HG02798 (cell line): ENCODE measurements at regions not wholly inside any gene's neighbourhood (a gene's known extent, or its start where the extent isn't known, plus 50 kb on each side); places are given as distances from the start of the nearest gene placed in this dataset.

Experiments used
- ATAC-seq: cut with Tn5 transposase; IDR thresholded peaks from one replicate; pipeline ENCODE4 v1.9.1; 2021; ENCODE audit warnings: mild to moderate bottlenecking; ENCODE audit not compliant: unreplicated experiment, poor library complexity

DNA sequence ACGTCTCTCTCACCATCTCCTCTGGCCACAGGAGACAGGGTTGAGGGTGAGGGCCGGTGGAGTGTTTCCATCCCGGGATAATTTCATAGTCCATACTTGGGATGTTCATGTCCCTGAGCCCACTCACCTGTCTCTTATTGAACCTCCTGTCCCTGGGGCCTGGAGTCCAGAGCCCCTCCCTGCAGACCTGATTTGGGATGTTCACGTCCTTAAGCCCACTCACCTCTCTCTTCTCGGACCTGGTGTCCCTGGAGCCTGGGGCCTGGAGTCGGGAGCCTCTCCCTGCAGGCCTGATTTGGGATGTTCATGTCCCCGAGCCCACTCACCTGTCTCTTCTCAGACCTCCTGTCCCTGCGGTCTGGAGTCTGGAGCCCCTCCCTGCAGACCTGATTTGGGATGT, 868.2 kb downstream of the BRD1 start:
- no peak for ATAC-seq

DNA sequence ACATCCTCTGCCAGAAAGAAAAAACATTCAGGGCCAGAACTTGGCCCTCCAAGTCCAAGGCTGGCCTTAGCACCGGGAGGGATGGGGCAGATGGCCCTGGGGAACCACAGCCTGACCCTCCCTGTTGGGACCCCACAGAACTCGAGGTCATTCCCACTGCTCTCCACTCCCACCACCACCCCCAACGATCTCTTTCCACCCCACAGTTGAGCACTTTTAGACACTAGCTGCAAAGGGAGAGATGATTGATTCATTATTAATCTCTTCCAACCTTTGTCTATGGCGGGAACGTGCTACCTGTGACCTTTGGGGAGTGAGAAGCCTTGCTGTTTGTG, 869.7 kb downstream of the BRD1 start:
- ATAC-seq = no peak

DNA sequence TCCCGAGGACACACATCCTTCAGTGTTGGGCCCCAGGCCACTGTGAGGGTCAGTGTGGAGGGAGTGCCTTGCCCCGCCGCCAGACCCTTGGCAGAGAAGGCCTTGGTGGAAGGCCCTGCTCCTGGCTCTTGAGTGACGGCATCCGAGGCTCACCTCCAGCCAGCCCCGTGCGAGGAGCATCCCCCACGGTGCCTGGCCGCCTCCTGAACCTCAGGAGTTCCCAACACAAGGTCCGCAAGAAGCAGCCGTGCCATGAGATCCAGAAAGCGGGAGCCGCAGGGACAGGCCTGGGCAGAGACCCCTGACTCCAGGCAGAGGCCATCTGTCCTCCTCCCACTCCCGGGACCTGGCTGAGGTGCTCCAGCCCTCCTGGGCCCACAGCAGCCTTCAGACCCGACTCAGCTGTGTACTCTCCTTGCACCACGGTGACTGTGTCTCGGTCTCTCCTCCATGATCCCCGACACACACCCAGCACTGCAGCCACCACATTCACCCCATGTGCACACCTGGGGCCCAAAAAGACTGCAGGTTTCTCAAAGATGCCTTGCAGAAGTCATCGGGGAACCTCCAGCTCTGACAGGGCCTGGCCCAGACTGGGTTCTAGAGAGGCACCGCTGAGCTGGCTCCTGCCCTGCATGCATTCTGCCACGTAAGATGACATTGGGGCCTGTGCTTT, 870.2 kb downstream of the BRD1 start:
- no peak for ATAC-seq

DNA sequence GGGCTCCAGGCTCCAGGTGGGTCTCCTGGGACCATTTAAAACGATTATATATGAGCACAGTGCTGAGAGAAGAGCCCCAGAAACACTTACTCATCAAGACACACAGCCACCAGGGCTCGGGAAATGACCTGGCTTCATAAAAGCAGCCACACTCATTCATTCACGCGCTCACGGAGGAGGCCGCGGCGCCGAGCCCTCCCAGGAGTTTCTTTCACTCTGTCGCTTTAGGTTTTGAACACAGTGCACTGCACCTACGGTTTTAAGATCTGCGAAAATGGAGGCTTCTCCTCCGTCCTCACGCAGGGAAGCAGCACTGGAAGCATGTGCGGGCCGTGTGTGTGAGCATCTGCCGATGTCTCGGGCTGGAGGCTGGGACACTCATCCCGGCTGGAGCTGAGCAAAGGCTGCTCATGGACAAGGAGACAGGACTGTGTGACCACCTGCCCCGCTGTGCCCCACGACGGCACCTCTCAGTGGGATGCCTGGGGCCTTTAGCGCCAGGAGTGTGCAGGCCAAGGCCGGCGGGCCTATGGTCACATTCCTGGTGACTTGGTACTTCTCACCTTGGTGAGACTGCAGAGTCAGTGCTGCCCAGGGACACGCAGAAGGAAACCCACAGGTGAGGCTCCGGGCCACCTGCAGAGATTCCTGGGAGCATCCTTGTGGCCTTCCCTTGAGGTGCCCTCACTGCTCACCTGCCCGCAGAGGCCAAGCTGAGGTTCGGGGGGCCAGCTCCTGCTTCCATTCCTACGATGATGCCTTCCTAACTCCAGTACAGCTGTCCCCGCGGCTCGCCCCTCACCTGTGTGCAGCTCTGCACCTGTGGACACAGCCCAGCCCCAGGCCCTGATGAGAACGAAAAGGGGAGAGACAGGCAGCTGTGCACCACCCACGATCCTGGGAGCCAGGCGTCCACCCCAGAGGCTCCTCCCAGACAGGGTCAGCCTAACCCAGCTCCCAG, 872.0 kb downstream of the BRD1 start:
- no peak for ATAC-seq

DNA sequence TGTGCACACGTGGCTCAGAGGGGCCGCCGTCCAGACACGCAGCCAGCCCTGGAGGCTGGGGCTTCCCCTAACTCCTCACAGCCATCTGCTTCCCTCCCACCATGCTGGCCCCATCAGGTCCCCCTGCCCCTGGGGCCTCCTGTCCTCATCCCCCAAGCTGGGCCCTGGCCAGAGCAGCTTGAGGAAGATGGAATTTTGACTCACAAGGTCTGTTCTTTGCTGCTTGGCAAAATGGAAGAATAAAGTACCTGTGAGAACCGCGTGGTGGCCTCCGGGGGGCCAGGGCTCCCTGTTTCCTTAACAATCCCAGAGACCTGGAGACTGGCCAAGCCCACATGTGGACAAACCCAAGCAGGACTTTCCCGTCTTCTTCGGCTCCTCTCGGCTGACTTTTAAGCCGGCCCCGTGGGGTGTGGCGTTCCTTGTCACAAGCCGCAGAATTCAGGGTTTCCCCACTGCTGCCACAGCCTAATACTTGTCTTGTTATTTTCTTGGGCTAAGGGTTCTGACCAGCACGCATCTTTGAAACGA, 872.8 kb downstream of the BRD1 start:
- no peak for ATAC-seq

DNA sequence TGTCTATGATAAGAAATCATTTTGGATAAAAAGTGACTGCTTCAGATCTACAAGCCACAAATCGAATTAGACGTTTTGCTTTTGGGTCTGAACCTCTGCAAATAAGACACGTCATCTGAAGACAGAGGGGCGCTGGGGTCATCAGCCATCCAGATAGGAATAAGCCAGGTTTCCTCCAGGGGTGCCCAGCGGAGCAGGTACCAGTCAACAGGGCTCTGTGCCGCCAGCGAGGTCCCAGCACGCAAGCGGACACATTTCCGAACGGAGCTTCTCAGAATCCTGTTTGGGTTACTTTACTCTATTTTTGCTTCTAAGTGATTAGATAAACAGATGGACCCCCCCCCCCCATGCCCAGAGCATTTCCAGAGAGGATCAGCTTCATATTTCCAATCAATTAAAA, 873.8 kb downstream of the BRD1 start:
- ATAC-seq = no peak

DNA sequence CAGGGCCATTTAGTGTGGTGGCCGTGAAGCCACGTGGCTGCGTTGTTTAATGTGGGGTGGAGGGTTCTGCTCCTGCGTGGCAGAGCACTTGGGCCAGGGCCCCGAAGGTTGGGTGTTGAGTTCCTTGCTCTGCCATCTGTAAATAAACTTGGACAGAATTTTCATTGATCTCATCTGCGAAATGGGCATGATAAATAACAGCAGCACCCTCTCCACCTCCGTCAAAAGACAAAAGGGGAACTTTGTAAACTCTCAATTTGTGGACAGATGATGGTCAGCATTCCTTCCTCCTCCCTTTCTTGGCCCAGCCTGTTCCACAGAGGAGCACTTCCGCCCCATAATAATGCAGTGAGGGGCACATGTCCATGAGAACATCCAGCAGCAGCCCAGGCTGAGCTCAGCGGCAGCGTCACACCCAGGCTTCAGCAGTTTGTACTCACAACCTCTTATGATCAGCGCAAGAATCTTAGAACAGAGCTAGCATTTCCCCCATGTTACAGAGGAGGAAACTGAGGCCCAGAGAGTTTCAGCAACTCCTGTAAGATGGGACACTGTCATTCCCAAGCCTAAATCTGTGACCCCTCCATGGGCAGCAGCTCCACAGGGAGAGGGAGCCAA, 874.5 kb downstream of the BRD1 start:
- ATAC-seq = no peak

DNA sequence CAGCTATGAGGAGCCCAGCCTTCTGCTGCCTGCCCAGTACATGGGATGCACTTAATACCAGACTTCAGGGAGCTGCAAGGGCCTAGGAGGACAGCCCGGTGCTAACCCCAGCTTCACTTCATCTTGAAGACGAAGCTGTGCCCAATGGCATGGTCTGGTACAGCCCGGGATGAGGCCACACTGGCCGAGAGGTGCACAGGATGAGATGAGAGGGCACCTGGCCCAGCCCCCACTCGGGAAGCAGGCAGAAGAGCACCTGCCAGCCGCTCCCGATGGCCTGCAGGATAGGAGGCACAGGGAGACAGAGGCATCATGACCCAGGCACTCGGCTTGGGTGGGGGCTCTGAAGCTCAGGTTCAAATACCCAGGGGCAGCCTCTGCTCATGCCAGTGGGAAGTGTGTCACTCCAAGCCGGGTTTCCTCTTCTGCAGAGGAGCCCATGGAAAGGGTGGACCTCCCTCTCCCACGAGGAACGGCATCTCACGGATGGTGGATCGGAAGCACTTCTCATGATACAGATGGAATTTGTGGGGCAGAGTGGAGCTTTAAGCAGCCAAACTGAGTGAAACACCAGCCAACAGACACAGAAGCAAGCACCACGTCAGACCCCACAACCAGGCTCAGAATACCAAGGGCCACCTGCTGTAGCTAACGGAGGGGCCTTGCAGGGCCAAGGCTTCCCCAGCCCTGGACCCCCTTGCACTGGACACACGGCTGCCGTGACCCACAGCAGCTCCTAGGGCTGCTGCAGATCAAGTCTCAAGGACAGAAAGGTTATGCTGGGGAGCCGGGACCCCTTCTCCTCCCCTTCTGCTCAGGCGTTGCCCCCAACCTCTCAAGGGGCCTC, 875.2 kb downstream of the BRD1 start:
- no peak for ATAC-seq

DNA sequence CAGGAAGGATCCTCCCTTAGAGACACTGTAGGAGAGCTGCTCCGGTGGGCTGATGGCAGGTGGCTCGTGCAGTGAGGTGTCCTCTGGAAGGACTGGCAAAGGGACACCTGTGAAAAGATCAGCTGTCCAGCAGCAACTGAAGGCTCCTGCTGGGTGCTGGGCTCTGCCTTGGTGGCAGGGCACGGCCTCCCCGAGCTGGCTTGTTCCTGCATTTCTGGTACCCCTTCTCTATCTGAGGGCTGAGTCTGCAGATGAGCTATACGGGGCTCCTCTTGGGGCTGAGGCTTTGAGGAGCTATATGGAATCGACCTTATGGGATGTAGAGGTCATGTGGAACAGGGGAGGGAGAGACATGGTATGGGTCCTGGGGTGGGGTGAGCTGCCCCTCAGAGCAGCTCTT, 875.8 kb downstream of the BRD1 start:
- no peak for ATAC-seq

DNA sequence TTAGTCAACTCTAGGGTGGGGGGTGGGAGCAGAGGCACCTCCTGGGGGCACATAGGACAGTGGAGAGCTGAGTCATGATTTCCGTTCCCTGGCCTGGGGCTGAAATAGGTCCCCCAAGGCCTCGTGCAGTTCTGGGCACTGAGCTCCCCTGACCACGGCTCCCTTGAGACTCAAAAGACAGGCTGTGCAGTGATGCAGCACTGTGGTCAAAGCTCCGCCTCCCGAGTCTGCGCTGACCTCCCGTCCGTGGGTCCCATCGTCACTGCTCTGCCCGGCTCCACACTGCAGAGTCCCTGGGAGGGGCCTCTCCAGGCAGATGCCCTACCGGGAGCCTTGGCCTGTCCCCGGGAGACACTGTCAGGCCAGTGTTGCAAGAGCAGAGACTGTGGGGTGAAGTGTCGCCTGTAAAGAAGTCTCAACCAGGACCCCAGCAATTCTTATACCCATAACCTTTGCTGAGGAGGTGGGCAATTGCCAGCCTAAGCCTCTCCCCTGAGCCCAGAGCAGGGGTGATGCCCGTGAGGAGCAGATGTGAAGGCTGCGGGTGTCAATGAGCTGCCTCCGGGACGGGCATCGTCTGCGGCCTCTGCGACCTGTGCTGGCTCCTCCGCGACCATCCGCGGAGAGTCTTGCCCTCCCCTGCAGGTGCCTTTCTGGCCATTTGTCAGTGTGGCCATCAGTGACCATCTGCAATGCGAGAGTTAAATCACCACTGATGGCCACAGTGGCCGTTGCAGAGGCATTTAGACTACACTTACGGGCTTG, 877.3 kb downstream of the BRD1 start:
- no peak for ATAC-seq

DNA sequence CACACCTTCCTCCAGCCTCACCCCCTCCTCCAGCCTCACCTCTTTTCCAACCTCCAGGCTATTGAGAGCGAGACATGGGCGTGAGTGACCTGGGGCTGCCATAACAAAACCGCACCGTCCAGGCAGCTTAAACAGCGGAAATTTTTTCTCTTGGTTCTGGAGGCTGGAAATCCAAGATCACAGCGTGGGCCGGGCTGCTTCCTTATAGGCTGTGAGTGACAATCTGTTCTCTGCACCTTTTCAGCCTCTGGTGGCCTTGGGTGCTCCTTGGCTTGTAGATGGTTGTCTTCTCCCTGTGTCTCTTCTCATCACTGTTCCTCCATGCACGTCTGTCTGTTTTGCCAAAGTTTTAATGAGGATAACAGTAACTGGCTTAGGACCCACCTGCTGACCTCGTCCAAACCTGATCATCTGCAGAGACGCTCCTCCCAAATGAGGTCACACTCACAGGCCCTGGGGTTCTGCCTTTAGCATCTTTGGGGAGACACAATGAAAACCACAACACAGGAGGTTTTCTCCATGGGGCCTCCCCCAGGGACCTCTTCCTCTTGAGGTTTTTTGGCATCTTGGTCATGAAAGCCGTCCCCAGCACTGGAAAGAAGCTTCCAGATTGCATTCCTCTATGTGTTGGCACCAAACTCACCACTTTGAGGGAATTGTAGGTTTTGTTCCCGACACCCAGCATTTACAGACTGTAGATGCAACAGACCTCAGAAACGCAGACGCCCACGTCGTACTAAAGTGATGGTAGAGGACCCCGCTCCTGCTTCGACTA, 878.1 kb downstream of the BRD1 start:
- no peak for ATAC-seq

DNA sequence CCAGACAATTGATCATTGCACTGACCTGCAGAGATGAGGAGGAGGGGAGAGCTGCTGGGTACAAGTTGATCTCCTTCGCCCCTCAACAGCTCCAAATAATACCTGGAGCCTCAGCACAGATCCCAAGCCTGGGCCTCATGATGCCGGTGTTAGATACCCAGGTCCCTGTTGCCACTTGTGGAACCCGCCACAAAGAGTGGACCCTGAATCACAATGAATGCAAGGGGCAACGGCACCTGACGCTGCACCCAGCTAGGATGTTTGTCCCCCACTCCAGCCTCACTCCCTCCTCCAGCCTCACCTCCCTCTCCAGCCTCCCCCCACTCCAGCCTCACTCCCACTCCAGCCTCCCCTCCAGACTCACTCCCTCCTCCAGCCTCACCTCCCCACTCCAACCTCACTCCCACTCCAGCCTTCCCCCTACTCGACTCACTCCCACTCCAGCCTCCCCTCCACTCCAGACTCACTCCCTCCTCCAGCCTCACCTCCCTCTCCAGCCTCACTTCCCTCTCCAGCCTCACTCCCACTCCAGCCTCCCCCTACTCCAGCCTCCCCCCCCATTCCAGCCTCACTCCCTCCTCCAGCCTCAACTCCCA, 879.0 kb downstream of the BRD1 start:
- no peak for ATAC-seq

DNA sequence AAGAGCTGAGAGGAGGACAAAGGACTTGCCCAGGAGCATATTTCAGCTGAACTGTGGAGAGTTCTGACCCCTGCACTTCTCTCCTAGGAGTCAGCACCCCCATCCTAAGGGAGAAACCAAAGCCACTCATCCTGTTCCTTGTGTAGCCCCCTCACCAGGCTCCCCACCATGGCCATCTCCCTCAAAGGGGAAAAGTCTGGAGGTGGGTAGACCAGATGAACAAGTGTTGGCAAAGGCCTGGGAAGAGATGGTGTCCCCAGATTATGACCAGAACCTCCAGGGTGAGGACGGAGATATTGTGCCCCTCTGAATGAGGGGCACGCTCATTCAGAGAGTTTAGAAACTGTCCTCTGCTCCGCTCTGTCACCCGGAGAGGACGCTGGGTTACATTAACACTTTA, 880.0 kb downstream of the BRD1 start:
- no peak for ATAC-seq

DNA sequence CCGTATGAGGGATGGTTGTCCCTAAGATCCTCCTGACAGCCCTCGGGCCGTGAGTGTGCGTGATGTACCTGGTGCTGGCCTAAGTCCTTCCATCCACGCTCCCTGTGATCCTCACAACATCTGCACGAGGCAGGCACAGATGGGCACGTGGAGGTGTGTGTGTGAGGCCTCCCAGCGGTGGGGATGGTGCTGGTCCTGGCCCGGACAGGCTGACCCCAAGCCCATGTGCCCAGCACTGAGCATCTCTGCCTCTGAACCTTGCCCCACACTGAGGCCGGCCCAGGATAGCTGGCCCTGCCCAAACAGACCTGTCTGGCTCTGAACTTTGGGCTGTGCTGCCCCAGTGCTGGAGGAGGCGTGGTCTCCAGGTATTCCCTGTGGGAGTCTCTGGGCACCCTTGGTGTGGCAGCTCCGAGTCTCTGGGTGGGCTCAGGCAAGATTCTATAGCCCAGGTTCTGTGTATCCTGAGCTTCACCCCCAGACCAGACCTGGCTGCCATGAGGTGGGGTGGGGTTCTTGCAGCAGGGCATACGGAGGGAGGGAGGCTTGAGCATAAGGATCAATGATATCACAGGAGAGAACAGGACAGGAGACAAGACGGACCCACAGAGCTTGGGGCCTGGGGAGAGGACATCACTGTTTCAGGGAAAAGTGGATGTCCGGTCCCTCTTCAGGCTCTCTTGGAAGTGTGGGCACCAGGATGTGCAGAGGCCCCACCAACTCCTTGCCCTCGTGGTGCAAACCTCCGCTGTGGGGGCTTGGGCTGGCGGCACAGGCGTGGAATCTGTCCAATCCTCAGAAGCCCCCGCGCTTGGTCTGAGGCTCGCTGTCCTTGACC, 881.8 kb downstream of the BRD1 start:
- no peak for ATAC-seq

DNA sequence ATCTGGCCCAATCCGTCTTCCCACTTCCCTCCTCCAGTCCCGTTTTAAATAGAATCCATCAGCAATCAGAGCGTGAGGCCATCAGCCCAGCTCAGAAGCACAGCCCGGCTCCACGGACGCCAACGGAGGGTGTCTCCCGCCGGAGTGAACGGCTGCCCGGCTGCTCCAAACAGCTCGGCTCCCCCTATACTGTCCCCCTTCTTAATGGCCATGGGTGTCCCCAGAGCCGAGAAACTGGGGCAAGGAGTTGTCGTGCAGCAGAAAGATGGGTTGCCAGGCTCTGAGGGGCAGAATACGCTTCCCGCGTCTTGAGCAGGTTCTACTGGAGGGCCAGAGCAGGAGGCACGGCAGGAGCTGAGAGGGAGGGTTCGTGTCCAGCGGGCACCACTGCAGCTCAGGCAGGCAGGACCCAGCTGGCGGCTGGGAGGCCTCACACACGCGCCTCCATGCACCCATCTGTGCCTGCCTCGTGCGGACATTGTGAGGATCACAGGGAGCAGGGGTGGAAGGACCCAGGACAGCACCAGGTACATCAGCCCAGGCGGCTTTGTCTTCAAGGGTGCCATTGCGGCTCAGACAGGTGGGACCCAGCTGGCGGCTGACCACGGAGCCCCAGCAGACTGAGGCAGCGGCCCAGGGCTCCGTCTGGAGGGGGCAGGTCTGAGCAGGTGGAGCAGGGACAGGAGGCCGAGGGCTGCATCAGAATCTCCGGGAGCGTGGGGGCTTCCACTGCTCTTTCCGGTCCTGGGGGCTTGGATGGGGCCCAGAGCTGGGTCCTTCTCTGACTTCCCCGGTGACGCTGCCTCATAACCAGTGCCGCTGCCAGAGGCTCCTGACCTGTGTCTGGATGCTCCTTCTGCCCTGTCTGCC, 882.7 kb downstream of the BRD1 start:
- ATAC-seq = no peak

DNA sequence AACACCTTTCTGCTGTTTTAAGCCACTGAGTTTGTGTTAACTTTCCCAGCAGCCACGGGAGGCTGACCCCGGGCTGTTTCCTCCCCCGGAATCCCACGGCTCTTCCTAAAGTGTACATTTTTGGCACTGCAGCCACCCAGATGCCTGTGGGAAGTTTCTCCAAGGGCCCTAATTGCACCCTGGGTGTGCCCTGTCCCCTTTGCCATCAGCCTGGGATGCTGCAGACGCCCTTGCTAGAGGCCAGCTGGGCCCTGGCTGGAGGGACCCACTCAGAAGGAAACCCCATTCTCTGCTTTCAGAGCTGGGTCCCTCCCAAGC, 883.3 kb downstream of the BRD1 start:
- no peak for ATAC-seq
